HCT116 (cell line): ENCODE measurements at regions not wholly inside any gene's neighbourhood (a gene's known extent, or its start where the extent isn't known, plus 50 kb on each side); places are given as distances from the start of the nearest gene placed in this dataset.

Source experiments
- CEBPB ChIP-seq: IDR thresholded peaks from 2 replicates; pipeline ENCODE4 v1.6.1; 2012; ENCODE audit warnings: low read depth
- CTCF ChIP-seq, 3 experiments: fragments of 200-600 bp in 1 of 3; sonication (generic) in 1 of 3; IDR thresholded peaks in 2 of 3; conservative IDR thresholded peaks in 1 of 3; 2 replicates each; pipeline ENCODE4 v1.5.1; 2012 to 2017; ENCODE audit warnings: low read depth in 2 of 3, low read length in 2 of 3, antibody characterized with exemption in 1 of 3, borderline replicate concordance in 1 of 3, control low read depth in 1 of 3, mild to moderate bottlenecking in 1 of 3, mixed read lengths in 1 of 3, mixed run types in 1 of 3, moderate library complexity in 1 of 3; ENCODE audit not compliant: insufficient read depth in 1 of 3
- EZH2 ChIP-seq: fragments of 200-600 bp; sonication (generic); IDR thresholded peaks from 2 replicates; pipeline ENCODE4 v1.6.1; 2017; ENCODE audit warnings: antibody characterized with exemption, mixed run types
- EZH2phosphoT487 ChIP-seq: fragments of 200-600 bp; IDR thresholded peaks from 2 replicates; pipeline ENCODE4 v1.6.1; 2018; ENCODE audit warnings: antibody characterized with exemption, borderline replicate concordance
- POLR2A ChIP-seq: IDR thresholded peaks from 2 replicates; pipeline ENCODE4 v1.7.0; 2011; ENCODE audit warnings: borderline replicate concordance; ENCODE audit not compliant: insufficient read depth, insufficient read length; ENCODE audit errors: extremely low read depth
- REST ChIP-seq: IDR thresholded peaks from 2 replicates; pipeline ENCODE4 v1.6.1; 2012; ENCODE audit warnings: low read depth
- SRF ChIP-seq: IDR thresholded peaks from 2 replicates; pipeline ENCODE4 v1.6.1; 2012; ENCODE audit warnings: low read depth
- TCF7L2 ChIP-seq: IDR thresholded peaks from 2 replicates; pipeline ENCODE4 v1.7.0; 2011; ENCODE audit warnings: borderline replicate concordance, inconsistent platforms; ENCODE audit not compliant: insufficient read depth, insufficient read length; ENCODE audit errors: extremely low read depth
- YY1 ChIP-seq: IDR thresholded peaks from 2 replicates; pipeline ENCODE4 v1.6.1; 2011; ENCODE audit warnings: low read length, low read depth, moderate library complexity, mild to moderate bottlenecking; ENCODE audit not compliant: insufficient replicate concordance; ENCODE audit errors: extremely low read depth
- ZBTB33 ChIP-seq: IDR thresholded peaks from 2 replicates; pipeline ENCODE4 v1.6.1; 2011; ENCODE audit warnings: mild to moderate bottlenecking, low read length, moderate library complexity; ENCODE audit not compliant: insufficient replicate concordance; ENCODE audit errors: extremely low read depth

GRCh38 chr14:98501335-98501734 lies 770.7 kb downstream of the BCL11B start:
- TF ChIP-seq CTCF (IDR thresholded peaks at IDR 0.05 in 2 of 3, conservative IDR thresholded peaks at IDR 0.05 in 1 of 3; ENCODE audit: borderline replicate concordance in 1 of 3, insufficient read depth in 1 of 3, low read depth in 2 of 3, low read length in 2 of 3) (no peak), ZBTB33 (no peak), EZH2 (no peak), TCF7L2 (no peak), SRF (no peak), CEBPB (no peak), POLR2A (no peak), REST (no peak), EZH2phosphoT487 (no peak), YY1 (no peak)
